NCI-H526 (cell line): ENCODE measurements at regions not wholly inside any gene's neighbourhood (a gene's known extent, or its start where the extent isn't known, plus 50 kb on each side); places are given as distances from the start of the nearest gene placed in this dataset.

Experiments used
- DNase-seq, 2 experiments: peaks; one replicate each; lab custom pipeline; 2025; lab: John Stamatoyannopoulos, UW

GRCh38 chr5:141747152-141748141 is 65.4 kb upstream of the ARAP3 start:
- peak; percentile 97 to 98 for DNase-seq

- DNase-seq: no peak
Observed at GRCh38 chr5:141746395-141746794, 64.4 kb upstream of the ARAP3 start.

GRCh38 chr5:141745390-141745789 is 63.4 kb upstream of the ARAP3 start:
- peak in 1 of 2 experiments; percentile 40 for DNase-seq

- peak in 1 of 2 experiments; percentile 54 for DNase-seq
Observed at GRCh38 chr5:141743866-141744272, 61.8 kb upstream of the ARAP3 start.

GRCh38 chr5:141742866-141743851 is 61.1 kb upstream of the ARAP3 start:
- DNase-seq: peak in 1 of 2 experiments; percentile 39

- no peak for DNase-seq
Observed at GRCh38 chr5:141742144-141742543, 60.1 kb upstream of the ARAP3 start.

- DNase-seq: no peak
Observed at GRCh38 chr5:141740885-141741284, 58.9 kb upstream of the ARAP3 start.

GRCh38 chr5:141737535-141737934 is 55.5 kb upstream of the ARAP3 start:
- peak; percentile 96 to 97 for DNase-seq

- peak; percentile 93 to 94 for DNase-seq
Observed at GRCh38 chr5:141735823-141736222, 53.8 kb upstream of the ARAP3 start.

- peak; percentile 88 to 94 for DNase-seq
Observed at GRCh38 chr5:141734501-141735229, 52.6 kb upstream of the ARAP3 start.

GRCh38 chr5:141733198-141733597 is 51.2 kb upstream of the ARAP3 start:
- no peak for DNase-seq

GRCh38 chr5:141732417-141732816 is 50.4 kb upstream of the ARAP3 start:
- DNase-seq: no peak
